Endodermal cell (in vitro differentiated cells): ENCODE measurements at regions not wholly inside any gene's neighbourhood (a gene's known extent, or its start where the extent isn't known, plus 50 kb on each side); places are given as distances from the start of the nearest gene placed in this dataset.

Source experiments
- DNase-seq: peaks from one replicate; pipeline ENCODE4 v3.0.0-alpha.2; 2017
- H3K27ac ChIP-seq: 2 replicates; pipeline ENCODE4 v1.5.1; 2013; ENCODE audit warnings: mild to moderate bottlenecking, low read depth, low read length, moderate library complexity
- H3K27me3 ChIP-seq: 2 replicates; pipeline ENCODE4 v1.6.1; 2013; ENCODE audit warnings: mild to moderate bottlenecking, low read length, moderate library complexity; ENCODE audit not compliant: insufficient read depth, control insufficient read depth, poor library complexity, severe bottlenecking
- H3K36me3 ChIP-seq: 2 replicates; pipeline ENCODE4 v1.7.0; 2013; ENCODE audit warnings: mild to moderate bottlenecking, low read length, moderate library complexity; ENCODE audit not compliant: control insufficient read depth, insufficient read depth
- H3K4me1 ChIP-seq: one replicate; pipeline ENCODE4 v1.7.0; 2013; ENCODE audit warnings: low read length; ENCODE audit not compliant: control insufficient read depth, insufficient read depth
- H3K4me3 ChIP-seq: 2 replicates; pipeline ENCODE4 v1.5.1; 2013; ENCODE audit warnings: mild to moderate bottlenecking, low read length, moderate library complexity
- H3K9ac ChIP-seq: 2 replicates; pipeline ENCODE4 v1.6.1; 2013; ENCODE audit warnings: mild to moderate bottlenecking, low read length, moderate library complexity; ENCODE audit not compliant: poor library complexity, severe bottlenecking; ENCODE audit errors: extremely low read depth
- H3K9me3 ChIP-seq: 2 replicates; pipeline ENCODE4 v1.6.1; 2013; ENCODE audit warnings: mild to moderate bottlenecking, low read length, moderate library complexity; ENCODE audit not compliant: control insufficient read depth
- H3K27ac Mint-ChIP-seq: 2 replicates; pipeline ENCODE4 v1.8.0; 2020; ENCODE audit warnings: mixed read lengths
- H3K27me3 Mint-ChIP-seq: 2 replicates; pipeline ENCODE4 v1.8.0; 2021; ENCODE audit warnings: mild to moderate bottlenecking, mixed read lengths; ENCODE audit not compliant: insufficient read depth
- H3K36me3 Mint-ChIP-seq: 2 replicates; pipeline ENCODE4 v1.8.0; 2020; ENCODE audit warnings: low read depth, mixed read lengths
- H3K4me1 Mint-ChIP-seq: 2 replicates; pipeline ENCODE4 v1.8.0; 2020; ENCODE audit warnings: mixed read lengths
- H3K4me3 Mint-ChIP-seq: 2 replicates; pipeline ENCODE4 v1.8.0; 2020; ENCODE audit warnings: mild to moderate bottlenecking, moderate library complexity, mixed read lengths
- H3K9me3 Mint-ChIP-seq: 2 replicates; pipeline ENCODE4 v1.8.0; 2020; ENCODE audit warnings: mild to moderate bottlenecking, mixed read lengths
- CTCF ChIP-seq: fragments of 200-600 bp; sonication (generic); conservative IDR thresholded peaks from 2 replicates; pipeline ENCODE4 v1.5.0; 2021; ENCODE audit warnings: antibody characterized with exemption, mild to moderate bottlenecking
- WGBS, 2 experiments: methylation state at CpG; one replicate each; pipeline versions ENCODE4 v1.1.5 to v1.1.7; 2013; ENCODE audit warnings: missing lambda C conversion rate in 2 of 2, mixed read lengths in 1 of 2; ENCODE audit not compliant: insufficient coverage in 1 of 2, insufficient read length in 1 of 2; 5-methylcytosine and 5-hydroxymethylcytosine counted together

- Histone ChIP-seq H3K4me3 (no peak overlapping the region), H3K27me3 (no peaks in the 10 kb centered on the region), H3K4me1 (no peaks in the 10 kb centered on the region), H3K9ac (no peak overlapping the region), H3K27ac (no peak overlapping the region), H3K36me3 (no peaks in the 10 kb centered on the region), H3K9me3 (no peaks in the 10 kb centered on the region)
- H3K27ac Mint-ChIP-seq: no peak overlapping the region
- peak; percentile 50 for DNase-seq
- no peak for TF ChIP-seq CTCF
- H3K4me3 Mint-ChIP-seq: no peak overlapping the region
- no peaks in the 10 kb centered on the region for H3K36me3 Mint-ChIP-seq
- no peaks in the 10 kb centered on the region for H3K9me3 Mint-ChIP-seq
- WGBS, 2 experiments: 89 to 90% methylated on average over 4 of the region's 4 CpGs
- peaks cover 10% of the 10 kb centered on the region for H3K4me1 Mint-ChIP-seq
- H3K27me3 Mint-ChIP-seq: peaks cover 3% of the 10 kb centered on the region
These were observed 81.7 kb upstream of the HSPA9 start for GRCh38 chr5:138656916-138657315.

GRCh38 chr5:138655530-138656190 lies 80.5 kb upstream of the HSPA9 start:
- Histone ChIP-seq H3K9ac (no peak overlapping the region), H3K36me3 (no peaks in the 10 kb centered on the region), H3K27me3 (no peaks in the 10 kb centered on the region), H3K4me1 (no peaks in the 10 kb centered on the region), H3K9me3 (no peaks in the 10 kb centered on the region), H3K27ac (no peak overlapping the region), H3K4me3 (no peak overlapping the region)
- no peak for DNase-seq
- no peak for TF ChIP-seq CTCF
- Mint-ChIP-seq H3K27me3 (peaks cover 3% of the 10 kb centered on the region), H3K9me3 (no peaks in the 10 kb centered on the region), H3K27ac (no peak overlapping the region), H3K4me3 (no peak overlapping the region), H3K4me1 (peaks cover 10% of the 10 kb centered on the region), H3K36me3 (no peaks in the 10 kb centered on the region)
- 88 to 91% methylated on average over 4 to 6 of the region's 6 CpGs for WGBS, 2 experiments

GRCh38 chr5:138654281-138654867 lies 79.2 kb upstream of the HSPA9 start:
- Histone ChIP-seq H3K9ac (no peak overlapping the region), H3K9me3 (no peaks in the 10 kb centered on the region), H3K27ac (no peak overlapping the region), H3K36me3 (no peaks in the 10 kb centered on the region), H3K4me1 (peaks cover 7% of the 10 kb centered on the region), H3K4me3 (no peak overlapping the region), H3K27me3 (no peaks in the 10 kb centered on the region)
- Mint-ChIP-seq H3K27ac (peak overlapping the region; percentile 59), H3K4me1 (peaks cover 13% of the 10 kb centered on the region), H3K9me3 (no peaks in the 10 kb centered on the region), H3K27me3 (peaks cover 3% of the 10 kb centered on the region), H3K4me3 (no peak overlapping the region), H3K36me3 (no peaks in the 10 kb centered on the region)
- DNase-seq: peak; percentile 48
- no peak for TF ChIP-seq CTCF
- 46 to 81% methylated on average over 2 to 6 of the region's 8 CpGs for WGBS, 2 experiments
